Esophagus muscularis mucosa (tissue), 3 donors: ENCODE measurements at regions not wholly inside any gene's neighbourhood (a gene's known extent, or its start where the extent isn't known, plus 50 kb on each side); places are given as distances from the start of the nearest gene placed in this dataset.
"Not testable (repeated sequence)": the region's sequence is repeated elsewhere in the genome, so short reads cannot be mapped to it uniquely, and the experiment has no call there.

ENCODE experiments used
- POLR2A ChIP-seq: fragments of 450-650 bp; IDR thresholded peaks from one replicate; pipeline ENCODE4 v1.6.1; 2017; ENCODE audit warnings: antibody characterized with exemption, moderate library complexity, mild to moderate bottlenecking, low read depth
- POLR2AphosphoS5 ChIP-seq, 2 donors: sonication (generic); formaldehyde crosslinking; IDR thresholded peaks; one replicate each; pipeline ENCODE4 v1.6.1; 2017; ENCODE audit warnings: antibody characterized with exemption in 2 of 2
- TF ChIP-seq, protein P1 (sequence below), 3 experiments: fragments of 200-600 bp in 2 of 3; fragments of 450-650 bp in 1 of 3; sonication (generic) in 2 of 3; IDR thresholded peaks; one replicate each; pipeline ENCODE4 v1.5.1; 2017 to 2019; ENCODE audit warnings: antibody characterized with exemption in 3 of 3, mild to moderate bottlenecking in 2 of 3, moderate library complexity in 1 of 3

GRCh38 chrX:149420566-149420965 is 84.5 kb downstream of the IDS start:
- TF ChIP-seq, protein P1, sequence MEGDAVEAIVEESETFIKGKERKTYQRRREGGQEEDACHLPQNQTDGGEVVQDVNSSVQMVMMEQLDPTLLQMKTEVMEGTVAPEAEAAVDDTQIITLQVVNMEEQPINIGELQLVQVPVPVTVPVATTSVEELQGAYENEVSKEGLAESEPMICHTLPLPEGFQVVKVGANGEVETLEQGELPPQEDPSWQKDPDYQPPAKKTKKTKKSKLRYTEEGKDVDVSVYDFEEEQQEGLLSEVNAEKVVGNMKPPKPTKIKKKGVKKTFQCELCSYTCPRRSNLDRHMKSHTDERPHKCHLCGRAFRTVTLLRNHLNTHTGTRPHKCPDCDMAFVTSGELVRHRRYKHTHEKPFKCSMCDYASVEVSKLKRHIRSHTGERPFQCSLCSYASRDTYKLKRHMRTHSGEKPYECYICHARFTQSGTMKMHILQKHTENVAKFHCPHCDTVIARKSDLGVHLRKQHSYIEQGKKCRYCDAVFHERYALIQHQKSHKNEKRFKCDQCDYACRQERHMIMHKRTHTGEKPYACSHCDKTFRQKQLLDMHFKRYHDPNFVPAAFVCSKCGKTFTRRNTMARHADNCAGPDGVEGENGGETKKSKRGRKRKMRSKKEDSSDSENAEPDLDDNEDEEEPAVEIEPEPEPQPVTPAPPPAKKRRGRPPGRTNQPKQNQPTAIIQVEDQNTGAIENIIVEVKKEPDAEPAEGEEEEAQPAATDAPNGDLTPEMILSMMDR (IDR thresholded peaks at IDR 0.05), result not testable (repeated sequence)
- TF ChIP-seq POLR2A; POLR2AphosphoS5 (IDR thresholded peaks at IDR 0.05): not testable (repeated sequence)
